Loucy (cell line): ENCODE measurements at regions not wholly inside any gene's neighbourhood (a gene's known extent, or its start where the extent isn't known, plus 50 kb on each side); places are given as distances from the start of the nearest gene placed in this dataset.

Experiments
- H2AFZ ChIP-seq: fragments of 200-600 bp; sonication (generic); 2 replicates; pipeline ENCODE4 v1.6.0; 2016; ENCODE audit warnings: antibody characterized with exemption, mild to moderate bottlenecking, low read length, moderate library complexity
- H3F3A ChIP-seq: fragments of 200-600 bp; 2 replicates; pipeline ENCODE4 v1.6.0; 2016; ENCODE audit warnings: antibody characterized with exemption, low read depth, mild to moderate bottlenecking
- H3K27me3 ChIP-seq: fragments of 200-600 bp; sonication (generic); 2 replicates; pipeline ENCODE4 v1.6.1; 2014; ENCODE audit warnings: low read length, mild to moderate bottlenecking; ENCODE audit not compliant: insufficient read depth, poor library complexity, severe bottlenecking
- H3K36me3 ChIP-seq: fragments of 200-600 bp; sonication (generic); 2 replicates; pipeline ENCODE4 v1.6.1; 2016; ENCODE audit warnings: low read length; ENCODE audit not compliant: insufficient read depth
- H3K4me1 ChIP-seq: fragments of 200-600 bp; sonication (generic); 2 replicates; pipeline ENCODE4 v1.5.1; 2014; ENCODE audit warnings: low read length, mild to moderate bottlenecking; ENCODE audit not compliant: insufficient read depth, poor library complexity, severe bottlenecking
- H3K4me2 ChIP-seq: fragments of 200-600 bp; sonication (generic); 2 replicates; pipeline ENCODE4 v1.6.0; 2014; ENCODE audit warnings: antibody characterized with exemption, low read length, low read depth, mild to moderate bottlenecking; ENCODE audit not compliant: poor library complexity, severe bottlenecking
- H3K4me3 ChIP-seq: fragments of 200-600 bp; sonication (generic); 2 replicates; pipeline ENCODE4 v1.5.1; 2014; ENCODE audit warnings: low read length, mild to moderate bottlenecking, mixed read lengths; ENCODE audit not compliant: poor library complexity, severe bottlenecking
- H3K79me2 ChIP-seq: fragments of 200-600 bp; sonication (generic); 2 replicates; pipeline ENCODE4 v1.6.1; 2014; ENCODE audit warnings: low read length; ENCODE audit not compliant: insufficient read depth
- H3K9ac ChIP-seq: fragments of 200-600 bp; sonication (generic); 2 replicates; pipeline ENCODE4 v1.6.0; 2014; ENCODE audit warnings: mild to moderate bottlenecking, low read depth, low read length, moderate library complexity; ENCODE audit not compliant: poor library complexity, severe bottlenecking
- H3K9me2 ChIP-seq: fragments of 200-600 bp; sonication (generic); replicated peaks from 2 replicates; pipeline ENCODE4 v1.6.1; 2016; ENCODE audit warnings: low read depth, low read length, mixed read lengths
- H3K9me3 ChIP-seq: fragments of 200-600 bp; sonication (generic); 2 replicates; pipeline ENCODE4 v1.6.1; 2014; ENCODE audit warnings: mild to moderate bottlenecking, antibody characterized with exemption, low read length, low read depth; ENCODE audit not compliant: insufficient read depth
- H4K20me1 ChIP-seq: fragments of 200-600 bp; sonication (generic); 2 replicates; pipeline ENCODE4 v1.6.0; 2014; ENCODE audit warnings: antibody characterized with exemption, low read length, mild to moderate bottlenecking; ENCODE audit not compliant: insufficient read depth, poor library complexity, severe bottlenecking
- EZH2phosphoT487 ChIP-seq: fragments of 200-600 bp; IDR thresholded peaks from 2 replicates; pipeline ENCODE4 v1.6.1; 2018; ENCODE audit warnings: antibody characterized with exemption, mild to moderate bottlenecking, moderate library complexity, borderline replicate concordance
- TF ChIP-seq, protein P1 (sequence below): fragments of 200-600 bp; sonication (generic); conservative IDR thresholded peaks from 2 replicates; pipeline ENCODE4 v1.5.1; 2014; ENCODE audit warnings: mild to moderate bottlenecking, antibody characterized with exemption, low read length

DNA sequence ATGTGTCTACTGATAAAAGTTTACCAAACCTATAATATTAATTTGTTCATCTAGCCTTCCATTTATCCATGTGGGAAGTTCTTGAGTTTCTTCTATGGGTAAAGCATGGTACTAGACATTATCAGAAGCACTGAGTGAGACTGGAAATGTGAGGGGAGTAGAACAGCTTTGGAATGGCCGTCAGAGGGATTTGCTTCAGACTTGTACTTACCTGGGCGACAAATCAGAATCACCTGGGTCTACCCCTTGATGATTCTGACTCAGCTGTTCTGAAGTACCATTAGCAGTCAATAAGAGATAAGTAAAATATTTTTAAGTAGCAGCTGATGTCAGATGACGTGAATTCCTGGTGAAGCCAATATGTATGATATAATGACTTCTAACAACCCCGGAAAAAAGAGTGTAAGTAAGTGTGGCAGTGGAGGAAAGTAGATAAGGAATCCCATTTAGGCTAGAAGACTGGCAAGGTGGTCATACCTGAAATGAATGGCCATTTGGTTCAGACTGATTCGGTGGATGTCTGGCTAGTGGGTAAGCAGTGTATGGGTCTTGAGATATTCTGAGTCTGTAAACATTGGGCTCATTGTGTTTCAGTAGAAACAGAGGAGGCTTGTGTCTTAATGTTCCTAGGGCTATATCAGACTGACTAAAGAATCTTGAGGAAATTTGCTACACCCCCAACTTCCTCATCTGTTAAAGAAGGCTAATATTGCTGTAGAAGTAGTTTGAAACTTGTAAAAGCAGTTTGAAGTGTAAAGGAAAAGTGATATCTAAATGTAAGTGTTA, 409.2 kb downstream of the NKX6-1 start:
- no peak overlapping the region for H2AFZ ChIP-seq
- H4K20me1 ChIP-seq = no peaks in the 10 kb centered on the region
- H3K9me3 ChIP-seq = no peaks in the 10 kb centered on the region
- H3K9ac ChIP-seq = no peak overlapping the region
- H3K4me2 ChIP-seq = no peak overlapping the region
- no peaks in the 10 kb centered on the region for H3K27me3 ChIP-seq
- H3K36me3 ChIP-seq = no peaks in the 10 kb centered on the region
- no peak overlapping the region for H3K4me3 ChIP-seq
- no peaks in the 10 kb centered on the region for H3K4me1 ChIP-seq
- TF ChIP-seq EZH2phosphoT487 = no peak
- TF ChIP-seq, protein P1, sequence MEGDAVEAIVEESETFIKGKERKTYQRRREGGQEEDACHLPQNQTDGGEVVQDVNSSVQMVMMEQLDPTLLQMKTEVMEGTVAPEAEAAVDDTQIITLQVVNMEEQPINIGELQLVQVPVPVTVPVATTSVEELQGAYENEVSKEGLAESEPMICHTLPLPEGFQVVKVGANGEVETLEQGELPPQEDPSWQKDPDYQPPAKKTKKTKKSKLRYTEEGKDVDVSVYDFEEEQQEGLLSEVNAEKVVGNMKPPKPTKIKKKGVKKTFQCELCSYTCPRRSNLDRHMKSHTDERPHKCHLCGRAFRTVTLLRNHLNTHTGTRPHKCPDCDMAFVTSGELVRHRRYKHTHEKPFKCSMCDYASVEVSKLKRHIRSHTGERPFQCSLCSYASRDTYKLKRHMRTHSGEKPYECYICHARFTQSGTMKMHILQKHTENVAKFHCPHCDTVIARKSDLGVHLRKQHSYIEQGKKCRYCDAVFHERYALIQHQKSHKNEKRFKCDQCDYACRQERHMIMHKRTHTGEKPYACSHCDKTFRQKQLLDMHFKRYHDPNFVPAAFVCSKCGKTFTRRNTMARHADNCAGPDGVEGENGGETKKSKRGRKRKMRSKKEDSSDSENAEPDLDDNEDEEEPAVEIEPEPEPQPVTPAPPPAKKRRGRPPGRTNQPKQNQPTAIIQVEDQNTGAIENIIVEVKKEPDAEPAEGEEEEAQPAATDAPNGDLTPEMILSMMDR = no peak
- H3F3A ChIP-seq = no peaks in the 10 kb centered on the region
- no peaks in the 10 kb centered on the region for H3K79me2 ChIP-seq
- no peaks in the 10 kb centered on the region for H3K9me2 ChIP-seq

DNA sequence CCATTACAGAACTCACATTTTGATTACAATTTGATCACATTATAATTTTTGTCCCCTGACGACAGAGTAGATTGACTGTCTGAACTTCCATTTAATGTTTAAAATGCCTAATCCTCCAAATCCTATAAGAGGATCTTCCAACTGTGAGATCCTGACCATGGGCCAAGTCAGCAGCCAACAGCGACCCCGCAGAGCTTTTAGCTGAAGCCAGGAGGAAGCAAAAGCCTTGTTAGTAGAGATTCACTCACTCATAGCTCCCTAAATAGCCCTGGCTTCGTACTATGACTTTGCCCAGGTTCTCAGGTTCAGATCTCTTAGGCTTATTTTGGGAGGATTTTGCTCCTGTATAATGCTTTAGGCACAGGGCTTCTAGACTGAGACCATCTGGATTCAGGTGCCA, 413.1 kb downstream of the NKX6-1 start:
- H2AFZ ChIP-seq = no peak overlapping the region
- no peaks in the 10 kb centered on the region for H3K9me2 ChIP-seq

DNA sequence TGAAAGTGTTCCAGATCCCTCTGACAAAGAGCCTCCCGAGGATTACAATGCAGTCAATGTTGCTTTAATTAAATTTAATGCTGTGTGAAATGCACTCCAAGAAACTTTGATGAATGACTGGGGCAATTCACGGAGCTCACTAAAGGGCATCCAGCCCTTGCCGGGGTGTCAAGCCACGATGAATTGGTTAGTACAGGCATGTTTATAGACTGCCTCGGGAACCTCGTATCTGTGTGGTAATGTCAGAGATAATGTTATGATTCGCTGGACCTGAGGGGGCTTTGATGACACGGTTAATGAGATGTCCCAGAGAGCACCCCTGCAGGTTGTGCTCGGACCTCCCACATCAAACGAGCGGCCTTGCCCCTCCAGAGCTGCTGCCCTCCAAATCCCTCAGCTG, 428.8 kb downstream of the NKX6-1 start:
- H3K4me2 ChIP-seq = no peak overlapping the region
- no peaks in the 10 kb centered on the region for H3K9me2 ChIP-seq
- H4K20me1 ChIP-seq = no peaks in the 10 kb centered on the region
- H3F3A ChIP-seq = no peaks in the 10 kb centered on the region
- no peaks in the 10 kb centered on the region for H3K79me2 ChIP-seq
- H3K9ac ChIP-seq = no peak overlapping the region
- H3K4me1 ChIP-seq = no peaks in the 10 kb centered on the region
- H3K9me3 ChIP-seq = no peaks in the 10 kb centered on the region
- H2AFZ ChIP-seq = no peak overlapping the region
- H3K4me3 ChIP-seq = no peak overlapping the region
- no peak for TF ChIP-seq EZH2phosphoT487
- TF ChIP-seq, protein P1 = no peak
- no peaks in the 10 kb centered on the region for H3K36me3 ChIP-seq
- no peaks in the 10 kb centered on the region for H3K27me3 ChIP-seq

More for the DNA sequence above, 413.1 kb downstream of the NKX6-1 start:
- Histone ChIP-seq H3F3A (no peaks in the 10 kb centered on the region), H3K4me1 (no peaks in the 10 kb centered on the region), H3K79me2 (no peaks in the 10 kb centered on the region), H4K20me1 (no peaks in the 10 kb centered on the region), H3K27me3 (no peaks in the 10 kb centered on the region), H3K9me3 (no peaks in the 10 kb centered on the region), H3K4me3 (no peak overlapping the region), H3K4me2 (no peak overlapping the region), H3K9ac (no peak overlapping the region), H3K36me3 (no peaks in the 10 kb centered on the region)
- TF ChIP-seq EZH2phosphoT487 = no peak
- TF ChIP-seq, protein P1 = no peak
